ENCODE measurements at regions not wholly inside any gene's neighbourhood (a gene's known extent, or its start where the extent isn't known, plus 50 kb on each side); places are given as distances from the start of the nearest gene placed in this dataset.

DNA sequence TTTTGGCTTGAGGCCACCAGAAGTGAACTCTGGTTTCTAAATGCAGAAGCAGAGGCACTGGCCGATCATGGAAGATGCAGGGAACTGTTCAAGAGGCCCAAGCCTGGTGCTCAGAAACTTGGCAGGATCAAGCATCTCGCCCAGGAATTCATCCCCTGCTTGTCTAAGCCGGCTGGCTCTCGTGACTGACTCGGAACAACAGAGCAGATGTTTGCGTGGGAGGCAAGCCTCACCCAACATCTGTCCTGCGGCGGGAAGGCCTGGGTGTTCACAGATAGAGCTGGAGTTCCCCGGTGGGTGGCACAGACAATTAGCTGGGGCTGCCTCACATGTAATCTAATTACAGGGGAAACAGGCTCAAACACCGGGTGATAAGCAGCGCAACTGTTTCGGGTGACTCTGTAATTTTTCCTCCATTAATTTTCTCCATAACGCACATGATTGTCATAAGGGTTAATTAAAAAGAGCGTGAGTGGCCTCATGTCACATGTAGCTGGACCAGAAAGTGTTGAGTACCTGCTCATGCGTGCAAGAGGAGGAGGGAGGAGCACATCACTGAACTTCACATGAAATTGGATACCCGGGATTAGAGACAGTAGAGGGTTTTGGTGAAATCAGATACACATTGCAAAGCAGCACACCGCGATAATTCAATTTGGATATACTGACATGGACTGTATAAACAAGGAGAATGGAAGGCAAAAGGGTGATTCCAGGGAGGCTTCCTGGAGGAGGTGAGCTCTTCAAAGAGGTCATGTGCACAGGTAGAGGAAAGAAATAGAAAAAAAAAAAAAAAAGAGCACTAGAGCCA, 180.0 kb downstream of the ETS2 start:
- H3K27me3 Mint-ChIP-seq: peaks cover 68% of the 10 kb centered on the region
- no peak overlapping the region for H3K4me3 Mint-ChIP-seq
- no peaks in the 10 kb centered on the region for H3K9me3 Mint-ChIP-seq
- H3K36me3 Mint-ChIP-seq (ENCODE audit: low read depth): no peaks in the 10 kb centered on the region
- H3K4me1 Mint-ChIP-seq (ENCODE audit: low read depth): peaks cover 43% of the 10 kb centered on the region
- intact Hi-C loops (cut with micrococcal nuclease): loop anchor here (2.0 kb wide), 1 partner anchor 13 kb away; no protein-coding TSS in a partner anchor
- peak overlapping the region; percentile 77 for H3K27ac Mint-ChIP-seq

- peak overlapping the region; percentile 49 for H3K4me3 Mint-ChIP-seq
- H3K9me3 Mint-ChIP-seq: no peaks in the 10 kb centered on the region
- peaks cover 67% of the 10 kb centered on the region for H3K27me3 Mint-ChIP-seq
- H3K27ac Mint-ChIP-seq: peak overlapping the region; percentile 77
- peaks cover 43% of the 10 kb centered on the region for H3K4me1 Mint-ChIP-seq (ENCODE audit: low read depth)
- H3K36me3 Mint-ChIP-seq (ENCODE audit: low read depth): no peaks in the 10 kb centered on the region
- intact Hi-C loops (cut with micrococcal nuclease): loop anchor here (2.0 kb wide), 1 partner anchor 14 kb away; no protein-coding TSS in a partner anchor
Observed at GRCh38 chr21:38984982-38985567, 179.3 kb downstream of the ETS2 start.

GRCh38 chr21:38984568-38984967, 178.8 kb downstream of the ETS2 start:
- Mint-ChIP-seq H3K36me3 (ENCODE audit: low read depth) (no peaks in the 10 kb centered on the region), H3K27me3 (peaks cover 66% of the 10 kb centered on the region), H3K4me3 (no peak overlapping the region), H3K4me1 (ENCODE audit: low read depth) (peaks cover 43% of the 10 kb centered on the region), H3K9me3 (no peaks in the 10 kb centered on the region), H3K27ac (peak overlapping the region; percentile 77)
- intact Hi-C loops (cut with micrococcal nuclease): loop anchor here (2.0 kb wide), 1 partner anchor 14 kb away; no protein-coding TSS in a partner anchor

- Mint-ChIP-seq H3K27me3 (peaks cover 60% of the 10 kb centered on the region), H3K4me1 (ENCODE audit: low read depth) (peaks cover 48% of the 10 kb centered on the region), H3K9me3 (no peaks in the 10 kb centered on the region), H3K4me3 (no peak overlapping the region), H3K27ac (no peak overlapping the region), H3K36me3 (ENCODE audit: low read depth) (no peaks in the 10 kb centered on the region)
- intact Hi-C loops (cut with micrococcal nuclease): no loop called here
Observed at GRCh38 chr21:38983560-38983959, 177.8 kb downstream of the ETS2 start.

GRCh38 chr21:38982804-38983203, 177.1 kb downstream of the ETS2 start:
- Mint-ChIP-seq H3K36me3 (ENCODE audit: low read depth) (no peaks in the 10 kb centered on the region), H3K27me3 (peaks cover 54% of the 10 kb centered on the region), H3K27ac (no peak overlapping the region), H3K4me1 (ENCODE audit: low read depth) (peaks cover 48% of the 10 kb centered on the region), H3K4me3 (no peak overlapping the region), H3K9me3 (no peaks in the 10 kb centered on the region)
- intact Hi-C loops (cut with micrococcal nuclease): no loop called here

DNA sequence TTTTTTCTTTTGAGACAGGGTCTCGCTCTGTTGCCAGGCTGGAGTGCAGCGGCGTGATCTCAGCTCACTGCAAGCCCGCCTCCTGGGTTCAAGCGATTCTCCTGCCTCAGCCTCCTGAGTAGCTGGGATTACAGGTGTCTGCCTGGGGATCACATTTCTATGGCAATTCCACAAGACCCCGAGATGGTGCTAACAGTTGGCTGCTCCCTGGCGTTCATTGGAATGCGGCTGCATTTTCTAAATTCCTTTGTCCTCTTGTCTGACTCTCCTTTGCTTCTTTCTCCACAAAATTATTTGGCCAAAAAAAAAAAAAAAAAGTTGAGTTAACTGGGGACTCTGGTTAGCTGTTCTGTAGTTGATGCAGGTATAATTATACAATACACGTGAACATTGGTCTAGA, 176.4 kb downstream of the ETS2 start:
- Mint-ChIP-seq H3K4me3 (no peak overlapping the region), H3K27ac (no peak overlapping the region), H3K9me3 (no peaks in the 10 kb centered on the region), H3K4me1 (ENCODE audit: low read depth) (peaks cover 48% of the 10 kb centered on the region), H3K27me3 (peaks cover 48% of the 10 kb centered on the region), H3K36me3 (ENCODE audit: low read depth) (no peaks in the 10 kb centered on the region)
- intact Hi-C loops (cut with micrococcal nuclease): no loop called here

DNA sequence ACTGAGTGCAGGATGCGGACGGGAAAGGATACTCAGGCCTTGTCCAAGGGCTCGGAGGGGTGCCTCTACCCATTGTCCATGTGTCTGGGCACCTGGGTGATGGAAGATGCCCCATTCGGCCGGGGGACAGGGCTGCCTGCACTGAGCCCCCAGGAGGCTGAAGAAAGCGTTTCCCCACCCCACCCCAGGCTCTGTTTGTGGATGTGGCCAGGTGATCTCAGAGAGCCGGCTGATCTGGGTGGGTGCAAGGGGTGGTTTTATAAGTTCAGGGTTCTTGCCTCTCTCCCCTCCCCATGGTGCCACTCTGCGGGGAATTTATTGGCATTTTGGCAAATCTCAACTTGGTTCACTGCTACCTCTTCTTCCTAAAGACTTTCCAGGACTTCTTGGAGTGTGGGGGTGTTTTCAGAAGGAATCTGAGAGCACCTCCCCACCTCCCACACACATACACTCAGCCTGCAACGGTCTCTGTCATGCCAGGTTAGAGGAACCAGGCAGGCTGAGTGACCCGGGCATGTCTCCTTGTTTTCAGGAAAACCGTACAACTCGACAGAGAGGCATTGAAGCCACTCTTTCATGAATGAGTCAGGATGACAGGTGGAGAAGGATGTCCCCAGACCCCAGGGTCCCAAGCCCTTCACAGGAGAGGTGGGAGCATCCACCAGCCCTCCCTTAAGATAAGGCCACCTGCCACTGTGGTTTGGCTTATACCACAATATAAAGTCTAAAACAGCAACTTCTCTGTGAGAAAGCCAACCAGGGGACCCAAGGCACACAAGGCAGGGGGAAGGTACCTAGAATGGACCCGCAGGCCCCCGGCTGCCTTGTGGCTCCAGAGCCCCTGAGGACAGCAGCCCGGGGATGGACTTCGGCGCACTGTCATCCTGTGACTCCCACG, 174.9 kb downstream of the ETS2 start:
- intact Hi-C loops (cut with micrococcal nuclease): no loop called here
- Mint-ChIP-seq H3K9me3 (no peaks in the 10 kb centered on the region), H3K4me1 (ENCODE audit: low read depth) (peaks cover 42% of the 10 kb centered on the region), H3K27me3 (peaks cover 38% of the 10 kb centered on the region), H3K36me3 (ENCODE audit: low read depth) (no peaks in the 10 kb centered on the region), H3K4me3 (no peak overlapping the region), H3K27ac (peak overlapping the region; percentile 67)

GRCh38 chr21:38979271-38980121, 173.8 kb downstream of the ETS2 start:
- Mint-ChIP-seq H3K36me3 (ENCODE audit: low read depth) (no peaks in the 10 kb centered on the region), H3K27ac (peak overlapping the region; percentile 67), H3K9me3 (no peaks in the 10 kb centered on the region), H3K4me3 (no peak overlapping the region), H3K4me1 (ENCODE audit: low read depth) (peaks cover 31% of the 10 kb centered on the region), H3K27me3 (peaks cover 30% of the 10 kb centered on the region)
- intact Hi-C loops (cut with micrococcal nuclease): no loop called here

DNA sequence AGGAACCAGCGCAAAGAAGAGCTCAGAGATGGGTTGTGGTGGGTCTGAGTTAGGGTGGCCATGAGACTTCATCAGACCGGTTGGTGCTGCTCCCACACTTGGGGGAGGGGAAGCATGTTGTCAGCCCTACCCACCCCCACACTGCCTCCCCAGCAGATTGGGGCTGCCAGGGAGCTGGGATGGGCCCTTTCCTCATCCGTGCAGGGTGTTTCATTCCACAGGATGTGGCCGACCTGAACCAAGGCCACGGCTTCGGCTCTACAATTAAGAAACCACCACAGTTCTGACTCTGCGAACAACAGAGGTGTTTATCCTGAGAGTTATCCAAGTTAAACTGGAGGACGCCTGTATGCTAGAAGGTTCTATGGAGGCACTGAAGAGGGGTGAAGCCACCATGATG, 171.2 kb downstream of the ETS2 start:
- intact Hi-C loops (cut with micrococcal nuclease): no loop called here
- peaks cover 21% of the 10 kb centered on the region for H3K27me3 Mint-ChIP-seq
- peaks cover 26% of the 10 kb centered on the region for H3K4me1 Mint-ChIP-seq (ENCODE audit: low read depth)
- no peak overlapping the region for H3K4me3 Mint-ChIP-seq
- no peaks in the 10 kb centered on the region for H3K9me3 Mint-ChIP-seq
- no peak overlapping the region for H3K27ac Mint-ChIP-seq
- H3K36me3 Mint-ChIP-seq (ENCODE audit: low read depth): no peaks in the 10 kb centered on the region

DNA sequence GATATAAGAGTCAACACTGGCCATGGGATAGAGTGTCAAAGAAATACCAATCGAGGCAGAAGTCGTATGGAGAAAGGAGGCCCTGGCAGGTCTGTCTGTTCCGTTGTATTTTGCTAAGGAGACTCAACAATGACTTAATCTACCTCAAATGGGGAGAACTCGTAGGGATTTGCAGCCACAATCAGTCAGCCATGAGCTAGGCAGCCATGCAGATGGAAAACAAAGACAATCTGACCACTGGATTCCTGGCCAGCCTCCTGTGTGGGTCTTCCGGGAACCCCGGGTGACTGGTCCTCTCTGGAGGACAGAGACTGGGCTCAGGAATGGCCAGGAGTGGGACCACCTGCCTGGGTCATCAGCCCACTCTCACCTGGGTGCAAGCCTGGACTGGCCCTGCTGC, 167.8 kb downstream of the ETS2 start:
- no peak overlapping the region for H3K27ac Mint-ChIP-seq
- peaks cover 8% of the 10 kb centered on the region for H3K27me3 Mint-ChIP-seq
- intact Hi-C loops (cut with micrococcal nuclease): no loop called here
- H3K9me3 Mint-ChIP-seq: no peaks in the 10 kb centered on the region
- no peak overlapping the region for H3K4me3 Mint-ChIP-seq
- no peaks in the 10 kb centered on the region for H3K36me3 Mint-ChIP-seq (ENCODE audit: low read depth)
- no peaks in the 10 kb centered on the region for H3K4me1 Mint-ChIP-seq (ENCODE audit: low read depth)

GRCh38 chr21:38972078-38972477, 166.3 kb downstream of the ETS2 start:
- Mint-ChIP-seq H3K9me3 (no peaks in the 10 kb centered on the region), H3K27me3 (peaks cover 10% of the 10 kb centered on the region), H3K27ac (no peak overlapping the region), H3K4me3 (no peak overlapping the region), H3K4me1 (ENCODE audit: low read depth) (no peaks in the 10 kb centered on the region), H3K36me3 (ENCODE audit: low read depth) (no peaks in the 10 kb centered on the region)
- intact Hi-C loops (cut with micrococcal nuclease): no loop called here

DNA sequence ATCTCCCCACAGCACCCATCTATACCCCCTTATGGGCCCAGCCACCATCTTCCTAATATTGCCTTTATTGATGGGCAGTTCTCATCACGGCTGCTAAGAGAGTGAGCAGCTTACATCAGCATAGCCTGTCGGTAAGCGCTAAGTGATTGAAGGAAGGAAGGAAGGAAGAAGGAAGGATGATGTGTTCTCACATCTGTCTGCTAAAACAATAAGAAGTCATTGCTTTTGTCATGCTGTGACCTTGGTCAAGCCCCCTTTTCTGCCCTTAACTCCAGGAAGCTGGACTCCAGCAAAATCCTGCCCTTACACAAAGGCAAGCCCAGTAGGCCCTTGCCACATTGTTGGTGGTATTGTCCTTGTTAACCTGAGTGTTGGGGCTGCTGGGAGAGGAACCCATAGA, 165.0 kb downstream of the ETS2 start:
- peaks cover 10% of the 10 kb centered on the region for H3K27me3 Mint-ChIP-seq
- no peaks in the 10 kb centered on the region for H3K4me1 Mint-ChIP-seq (ENCODE audit: low read depth)
- no peak overlapping the region for H3K27ac Mint-ChIP-seq
- H3K9me3 Mint-ChIP-seq: no peaks in the 10 kb centered on the region
- intact Hi-C loops (cut with micrococcal nuclease): no loop called here
- no peak overlapping the region for H3K4me3 Mint-ChIP-seq
- no peaks in the 10 kb centered on the region for H3K36me3 Mint-ChIP-seq (ENCODE audit: low read depth)

GRCh38 chr21:38968887-38969543, 163.3 kb downstream of the ETS2 start:
- Mint-ChIP-seq H3K27ac (no peak overlapping the region), H3K36me3 (ENCODE audit: low read depth) (no peaks in the 10 kb centered on the region), H3K4me1 (ENCODE audit: low read depth) (no peaks in the 10 kb centered on the region), H3K4me3 (no peak overlapping the region), H3K9me3 (no peaks in the 10 kb centered on the region), H3K27me3 (peaks cover 10% of the 10 kb centered on the region)
- intact Hi-C loops (cut with micrococcal nuclease): no loop called here
